NCI-H1930 (cell line): ENCODE measurements at regions not wholly inside any gene's neighbourhood (a gene's known extent, or its start where the extent isn't known, plus 50 kb on each side); places are given as distances from the start of the nearest gene placed in this dataset.

Experiments
- DNase-seq, 2 experiments: peaks; one replicate each; lab custom pipeline; 2025; lab: John Stamatoyannopoulos, UW

- DNase-seq: no peak
These were observed 81.6 kb upstream of the NFIB start for GRCh38 chr9:14395317-14396082.

GRCh38 chr9:14393418-14393817, 79.5 kb upstream of the NFIB start:
- DNase-seq: no peak

GRCh38 chr9:14391620-14392019, 77.7 kb upstream of the NFIB start:
- no peak for DNase-seq

- DNase-seq: no peak
These were observed 75.7 kb upstream of the NFIB start for GRCh38 chr9:14389657-14390056.

GRCh38 chr9:14389146-14389545, 75.2 kb upstream of the NFIB start:
- no peak for DNase-seq

- no peak for DNase-seq
These were observed 69.8 kb upstream of the NFIB start for GRCh38 chr9:14383773-14384172.

GRCh38 chr9:14383294-14383693, 69.4 kb upstream of the NFIB start:
- no peak for DNase-seq

GRCh38 chr9:14380061-14380836, 66.3 kb upstream of the NFIB start:
- DNase-seq: no peak

GRCh38 chr9:14379280-14379679, 65.3 kb upstream of the NFIB start:
- no peak for DNase-seq

- no peak for DNase-seq
These were observed 59.8 kb upstream of the NFIB start for GRCh38 chr9:14373706-14374105.

GRCh38 chr9:14373336-14373666, 59.4 kb upstream of the NFIB start:
- no peak for DNase-seq

- no peak for DNase-seq
These were observed 58.7 kb upstream of the NFIB start for GRCh38 chr9:14372437-14373335.

GRCh38 chr9:14369011-14369410, 55.1 kb upstream of the NFIB start:
- no peak for DNase-seq

GRCh38 chr9:14366076-14366475, 52.1 kb upstream of the NFIB start:
- DNase-seq: no peak

- DNase-seq: no peak
These were observed 51.7 kb upstream of the NFIB start for GRCh38 chr9:14365670-14366069.
